Astrocyte (in vitro differentiated cells and primary cell): ENCODE measurements at regions not wholly inside any gene's neighbourhood (a gene's known extent, or its start where the extent isn't known, plus 50 kb on each side); places are given as distances from the start of the nearest gene placed in this dataset.
"Not testable (repeated sequence)": the region's sequence is repeated elsewhere in the genome, so short reads cannot be mapped to it uniquely, and the experiment has no call there.

Experiments used
- DNase-seq: peaks from one replicate; pipeline ENCODE4 v3.0.0-alpha.2; 2010; ENCODE audit warnings: low read depth
- FAIRE-seq: peaks from 2 replicates; lab custom pipeline; 2011; peaks lifted over from hg19 to GRCh38; lab: Jason Lieb, UNC
- H2AFZ ChIP-seq: 2 replicates; pipeline ENCODE4 v1.6.0; 2012; ENCODE audit warnings: low read depth, low read length, inconsistent platforms
- H3K27ac ChIP-seq: 2 replicates; pipeline ENCODE4 v1.5.1; 2011; ENCODE audit warnings: low read depth, low read length, inconsistent platforms
- H3K27me3 ChIP-seq: 2 replicates; pipeline ENCODE4 v1.6.0; 2011; ENCODE audit warnings: low read length, inconsistent platforms; ENCODE audit not compliant: insufficient read depth
- H3K36me3 ChIP-seq: 2 replicates; pipeline ENCODE4 v1.5.1; 2011; ENCODE audit warnings: low read length, inconsistent platforms; ENCODE audit not compliant: insufficient read depth
- H3K4me1 ChIP-seq: 2 replicates; pipeline ENCODE4 v1.5.1; 2011; ENCODE audit warnings: low read length, inconsistent platforms; ENCODE audit not compliant: insufficient read depth
- H3K4me2 ChIP-seq: 2 replicates; pipeline ENCODE4 v1.6.0; 2012; ENCODE audit warnings: low read length, inconsistent platforms
- H3K4me3 ChIP-seq: 2 replicates; pipeline ENCODE4 v1.5.1; 2011; ENCODE audit warnings: low read depth, mild to moderate bottlenecking, low read length, inconsistent platforms; ENCODE audit not compliant: insufficient read depth
- H3K79me2 ChIP-seq: 2 replicates; pipeline ENCODE4 v1.6.0; 2012; ENCODE audit warnings: mild to moderate bottlenecking, low read length, inconsistent platforms; ENCODE audit not compliant: insufficient read depth
- H3K9ac ChIP-seq: 2 replicates; pipeline ENCODE4 v1.6.0; 2012; ENCODE audit warnings: mild to moderate bottlenecking, low read length, inconsistent platforms
- H3K9me3 ChIP-seq: 2 replicates; pipeline ENCODE4 v1.5.1; 2012; ENCODE audit warnings: low read depth, mild to moderate bottlenecking, low read length, inconsistent platforms; ENCODE audit not compliant: insufficient read depth
- H4K20me1 ChIP-seq: 2 replicates; pipeline ENCODE4 v1.6.0; 2012; ENCODE audit warnings: low read length, inconsistent platforms; ENCODE audit not compliant: insufficient read depth
- H3K27ac Mint-ChIP-seq: one replicate; pipeline ENCODE4 v1.8.0; 2021; ENCODE audit warnings: mild to moderate bottlenecking, mixed read lengths; ENCODE audit not compliant: unreplicated experiment
- H3K27me3 Mint-ChIP-seq: one replicate; pipeline ENCODE4 v1.8.0; 2021; ENCODE audit warnings: low read depth, mixed read lengths; ENCODE audit not compliant: unreplicated experiment
- H3K36me3 Mint-ChIP-seq: one replicate; pipeline ENCODE4 v1.8.0; 2021; ENCODE audit warnings: low read depth, mixed read lengths; ENCODE audit not compliant: unreplicated experiment
- H3K4me1 Mint-ChIP-seq: one replicate; pipeline ENCODE4 v1.8.0; 2021; ENCODE audit warnings: low read depth, mixed read lengths; ENCODE audit not compliant: unreplicated experiment
- H3K4me3 Mint-ChIP-seq: one replicate; pipeline ENCODE4 v1.8.0; 2021; ENCODE audit warnings: mild to moderate bottlenecking, moderate library complexity, mixed read lengths; ENCODE audit not compliant: unreplicated experiment
- H3K9me3 Mint-ChIP-seq: one replicate; pipeline ENCODE4 v1.8.0; 2021; ENCODE audit warnings: mild to moderate bottlenecking, mixed read lengths; ENCODE audit not compliant: unreplicated experiment
- CTCF ChIP-seq: IDR thresholded peaks from 2 replicates; pipeline ENCODE4 v1.5.1; 2011; ENCODE audit warnings: low read depth, mild to moderate bottlenecking, inconsistent platforms, low read length, moderate library complexity; ENCODE audit not compliant: insufficient read depth
- EZH2 ChIP-seq: IDR thresholded peaks from 2 replicates; pipeline ENCODE4 v1.6.1; 2012; ENCODE audit warnings: mild to moderate bottlenecking, low read length, inconsistent platforms; ENCODE audit not compliant: insufficient read depth

DNA sequence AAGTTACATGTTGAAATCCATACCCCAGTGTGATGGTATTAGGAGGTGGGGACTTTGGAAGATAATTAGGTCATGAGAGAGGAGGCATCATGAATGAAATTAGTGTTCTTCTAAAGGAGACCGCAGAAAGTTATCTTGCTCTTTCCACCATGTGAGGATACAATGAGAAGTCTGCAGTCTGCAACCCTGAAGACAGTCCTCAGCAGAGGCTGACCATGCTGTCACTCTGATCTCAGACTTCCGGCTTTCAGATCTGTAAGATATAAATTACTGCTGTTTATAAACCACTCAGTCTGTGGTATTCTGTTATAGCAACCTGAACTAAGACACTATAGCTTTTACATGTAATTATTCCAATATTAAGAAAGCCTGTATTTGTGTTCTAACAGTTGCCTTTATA is 116.7 kb upstream of the CES5A start:
- FAIRE-seq (no peak), DNase-seq (no peak)
- Histone ChIP-seq H3K36me3 (no peaks in the 10 kb centered on the region), H3K9ac (no peak overlapping the region), H3K4me2 (no peak overlapping the region), H2AFZ (no peak overlapping the region), H3K79me2 (no peaks in the 10 kb centered on the region), H3K4me1 (no peaks in the 10 kb centered on the region), H3K27ac (no peak overlapping the region), H4K20me1 (no peaks in the 10 kb centered on the region), H3K27me3 (no peaks in the 10 kb centered on the region), H3K4me3 (no peak overlapping the region), H3K9me3 (no peaks in the 10 kb centered on the region)
- peaks cover 3% of the 10 kb centered on the region for H3K9me3 Mint-ChIP-seq
- no peaks in the 10 kb centered on the region for H3K4me1 Mint-ChIP-seq
- TF ChIP-seq CTCF (no peak), EZH2 (no peak)
- H3K36me3 Mint-ChIP-seq: no peaks in the 10 kb centered on the region
- H3K27me3 Mint-ChIP-seq: peaks cover 3% of the 10 kb centered on the region
- no peak overlapping the region for H3K27ac Mint-ChIP-seq
- no peak overlapping the region for H3K4me3 Mint-ChIP-seq

DNA sequence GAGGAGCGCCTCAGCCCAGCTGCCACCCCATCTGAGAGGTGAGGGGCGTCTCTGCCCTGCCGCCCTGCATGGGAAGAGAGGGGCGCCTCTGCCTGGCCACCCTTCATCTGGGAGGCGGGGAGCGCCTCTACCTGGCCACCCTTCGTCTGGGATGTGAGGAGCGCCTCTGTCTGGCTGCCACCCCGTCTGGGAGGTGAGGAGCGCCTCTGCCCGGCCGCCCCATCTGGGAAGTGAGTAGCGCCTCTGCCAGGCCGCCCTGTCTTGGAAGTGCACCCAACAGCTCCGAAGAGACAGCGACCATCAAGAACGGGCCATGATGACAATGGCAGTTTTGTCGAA is 114.4 kb upstream of the CES5A start:
- Mint-ChIP-seq H3K27ac (no peak overlapping the region), H3K9me3 (peaks cover 2% of the 10 kb centered on the region), H3K4me1 (no peaks in the 10 kb centered on the region), H3K27me3 (no peaks in the 10 kb centered on the region), H3K4me3 (no peak overlapping the region), H3K36me3 (no peaks in the 10 kb centered on the region)
- no peak overlapping the region for H2AFZ ChIP-seq
- no peaks in the 10 kb centered on the region for H3K36me3 ChIP-seq
- H3K4me3 ChIP-seq: no peak overlapping the region
- DNase-seq (no peak), FAIRE-seq (no peak)
- H3K9ac ChIP-seq: no peak overlapping the region
- no peaks in the 10 kb centered on the region for H3K79me2 ChIP-seq
- H3K4me1 ChIP-seq: no peaks in the 10 kb centered on the region
- no peak overlapping the region for H3K4me2 ChIP-seq
- H4K20me1 ChIP-seq: no peaks in the 10 kb centered on the region
- TF ChIP-seq EZH2 (no peak), CTCF (no peak)
- no peaks in the 10 kb centered on the region for H3K27me3 ChIP-seq
- H3K27ac ChIP-seq: no peak overlapping the region
- no peaks in the 10 kb centered on the region for H3K9me3 ChIP-seq

DNA sequence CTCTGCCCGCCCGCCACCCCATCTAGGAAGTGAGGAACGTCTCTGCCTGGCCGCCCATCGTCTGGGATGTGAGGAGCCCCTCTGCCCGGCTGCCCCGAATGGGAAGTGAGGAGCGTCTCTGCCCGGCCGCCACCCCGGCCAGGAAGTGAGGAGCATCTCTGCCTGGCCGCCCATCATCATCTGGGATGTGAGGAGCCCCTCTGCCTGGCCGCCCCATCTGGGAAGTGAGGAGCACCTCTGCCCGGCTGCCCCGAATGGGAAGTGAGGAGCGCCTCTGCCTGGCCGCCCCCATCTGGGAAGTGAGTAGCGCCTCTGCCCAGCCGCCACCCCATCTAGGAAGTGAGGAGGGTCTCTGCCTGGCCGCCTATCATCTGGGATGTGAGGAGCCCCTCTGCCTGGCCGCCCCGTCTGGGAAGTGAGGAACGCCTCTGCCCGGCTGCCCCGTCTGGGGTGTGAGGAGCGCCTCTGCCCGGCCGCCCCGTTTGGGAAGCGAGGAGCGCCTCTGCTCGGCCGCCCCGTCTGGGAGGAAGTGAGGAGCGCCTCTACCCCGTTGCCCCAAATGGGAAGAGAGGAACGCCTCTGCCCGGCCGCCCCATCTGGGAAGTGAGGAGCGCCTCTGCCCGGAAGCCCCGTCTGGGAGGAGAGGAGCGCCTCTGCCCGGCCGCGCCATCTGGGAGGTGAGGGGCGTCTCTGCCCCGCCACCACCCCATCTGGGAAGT is 113.8 kb upstream of the CES5A start:
- H3K36me3 ChIP-seq, H3K27ac Mint-ChIP-seq, H3K9me3 ChIP-seq, FAIRE-seq, H3K4me1 Mint-ChIP-seq, H3K4me3 Mint-ChIP-seq, H2AFZ ChIP-seq, H3K9me3 Mint-ChIP-seq, H3K4me2 ChIP-seq, H3K36me3 Mint-ChIP-seq, H3K4me3 ChIP-seq, H3K27ac ChIP-seq, H3K9ac ChIP-seq, H3K4me1 ChIP-seq, H3K27me3 Mint-ChIP-seq, H4K20me1 ChIP-seq, DNase-seq, H3K27me3 ChIP-seq, H3K79me2 ChIP-seq: not testable (repeated sequence)
